ENCODE measurements at regions not wholly inside any gene's neighbourhood (a gene's known extent, or its start where the extent isn't known, plus 50 kb on each side); places are given as distances from the start of the nearest gene placed in this dataset.

DNA sequence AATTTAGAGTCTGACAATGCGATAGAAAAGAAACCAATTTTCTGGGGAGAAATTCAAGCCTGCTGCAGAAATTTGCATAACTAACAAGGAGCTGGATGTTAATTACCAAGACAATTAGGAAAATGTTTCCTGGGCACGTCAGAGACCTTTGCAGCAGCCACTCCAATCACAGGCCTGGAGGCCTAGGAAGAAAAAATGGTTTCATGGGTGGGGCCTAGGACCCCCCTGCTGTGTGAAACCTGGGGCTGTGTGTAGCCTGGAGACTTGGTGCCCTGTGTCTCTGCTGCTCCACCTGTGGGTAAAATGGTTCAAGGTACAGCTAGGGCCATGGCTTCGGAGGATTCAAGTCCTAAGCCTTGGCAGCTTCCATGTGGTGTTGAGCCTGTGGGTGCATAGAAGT is 837.9 kb downstream of the OTOL1 start:
- no peaks in the 10 kb centered on the region for H3K36me3 Mint-ChIP-seq
- H3K27ac ChIP-seq (ENCODE audit: low read length), result no peak overlapping the region
- peaks cover 6 to 25% (median 7%) of the 10 kb centered on the region in 3 donors for H3K9me3 Mint-ChIP-seq
- no peak overlapping the region for H3K27ac Mint-ChIP-seq
- H3K4me1 Mint-ChIP-seq, result no peaks in the 10 kb centered on the region
- POLR2A ChIA-PET, result no interaction called here
- no peaks in the 10 kb centered on the region for H3K9me3 ChIP-seq
- H3K27me3 ChIP-seq (replicated peaks in 1 of 2; ENCODE audit: control insufficient read depth in 2 of 2, extremely low read depth in 1 of 2, insufficient read depth in 2 of 2, low read length in 1 of 2), result no peaks in the 10 kb centered on the region
- 67% methylated on average over 1 of the region's 3 CpGs for WGBS (ENCODE audit: insufficient coverage)
- DNase-seq (no peak), ATAC-seq (replicated peaks in 1 of 4) (no peak)
- H3K36me3 ChIP-seq (ENCODE audit: control insufficient read depth in 2 of 2, extremely low read depth in 1 of 2, insufficient read depth in 1 of 2, low read length in 1 of 2), result no peaks in the 10 kb centered on the region
- no peak overlapping the region for H3K4me3 ChIP-seq (ENCODE audit: control insufficient read depth in 1 of 2, extremely low read depth in 1 of 2, low read length in 1 of 2)
- no peaks in the 10 kb centered on the region for H3K4me1 ChIP-seq (ENCODE audit: control insufficient read depth in 1 of 2, extremely low read depth in 1 of 2, insufficient read depth in 2 of 2, low read length in 2 of 2)
- no peak overlapping the region for H3K4me3 Mint-ChIP-seq
- H3K27me3 Mint-ChIP-seq, result no peaks in the 10 kb centered on the region
- CTCF ChIA-PET, result no interaction called here

DNA sequence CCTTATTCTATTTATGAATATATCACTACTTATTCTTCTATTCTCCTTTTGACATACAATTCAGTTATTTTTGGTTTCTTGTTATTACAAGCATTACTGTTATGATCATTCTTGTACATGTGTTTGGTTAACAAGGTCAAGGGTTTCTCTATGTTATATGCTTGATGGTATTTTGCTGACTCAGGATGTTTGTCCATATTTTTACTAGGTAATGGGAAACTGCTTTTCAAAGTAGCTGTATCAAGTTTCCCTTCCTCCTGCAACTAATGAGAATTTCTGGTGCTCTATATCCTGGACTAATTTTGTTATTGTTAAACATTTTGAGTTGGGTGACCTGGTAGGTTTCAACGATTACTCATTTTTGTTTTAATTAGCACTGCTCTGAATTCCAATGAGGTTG is 841.0 kb downstream of the OTOL1 start:
- Mint-ChIP-seq H3K4me1 (no peaks in the 10 kb centered on the region), H3K4me3 (no peak overlapping the region), H3K9me3 (peaks cover 5 to 18% (median 8%) of the 10 kb centered on the region in 3 donors), H3K27ac (no peak overlapping the region), H3K36me3 (no peaks in the 10 kb centered on the region), H3K27me3 (no peaks in the 10 kb centered on the region)
- no peaks in the 10 kb centered on the region for H3K4me1 ChIP-seq (ENCODE audit: control insufficient read depth in 1 of 2, extremely low read depth in 1 of 2, insufficient read depth in 2 of 2, low read length in 2 of 2)
- ChIA-PET POLR2A (no interaction called here), CTCF (no interaction called here)
- no peaks in the 10 kb centered on the region for H3K9me3 ChIP-seq
- H3K4me3 ChIP-seq (ENCODE audit: control insufficient read depth in 1 of 2, extremely low read depth in 1 of 2, low read length in 1 of 2), result no peak overlapping the region
- ATAC-seq (replicated peaks in 1 of 4) (no peak), DNase-seq (no peak)
- no peaks in the 10 kb centered on the region for H3K27me3 ChIP-seq (replicated peaks in 1 of 2; ENCODE audit: control insufficient read depth in 2 of 2, extremely low read depth in 1 of 2, insufficient read depth in 2 of 2, low read length in 1 of 2)
- no CpG with 5 or more reads among the region's 1 CpG for WGBS (ENCODE audit: insufficient coverage)
- H3K27ac ChIP-seq (ENCODE audit: low read length), result no peak overlapping the region
- H3K36me3 ChIP-seq (ENCODE audit: control insufficient read depth in 2 of 2, extremely low read depth in 1 of 2, insufficient read depth in 1 of 2, low read length in 1 of 2), result no peaks in the 10 kb centered on the region

DNA sequence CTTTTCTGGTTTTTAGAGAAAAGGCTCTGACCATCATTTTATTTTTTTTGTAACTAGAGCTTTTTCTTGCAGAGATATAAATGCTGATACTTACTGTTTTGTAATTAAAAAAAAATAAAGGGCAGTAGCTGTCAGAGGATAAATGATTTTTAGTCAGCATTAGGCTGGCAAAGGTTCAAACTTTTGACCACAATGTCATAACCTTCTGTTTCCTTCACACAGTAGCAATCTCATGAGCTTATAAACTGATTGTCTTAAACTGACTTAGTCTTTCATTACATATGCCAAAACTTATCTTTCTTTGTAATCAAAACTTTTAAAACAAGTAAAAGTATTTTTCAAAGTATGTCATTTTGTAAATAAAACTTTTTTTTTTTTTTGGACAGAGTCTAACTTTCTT is 841.9 kb downstream of the OTOL1 start:
- Histone ChIP-seq H3K4me3 (ENCODE audit: control insufficient read depth in 1 of 2, extremely low read depth in 1 of 2, low read length in 1 of 2) (no peak overlapping the region), H3K4me1 (ENCODE audit: control insufficient read depth in 1 of 2, extremely low read depth in 1 of 2, insufficient read depth in 2 of 2, low read length in 2 of 2) (no peaks in the 10 kb centered on the region), H3K27ac (ENCODE audit: low read length) (no peak overlapping the region), H3K9me3 (no peaks in the 10 kb centered on the region), H3K36me3 (ENCODE audit: control insufficient read depth in 2 of 2, extremely low read depth in 1 of 2, insufficient read depth in 1 of 2, low read length in 1 of 2) (no peaks in the 10 kb centered on the region), H3K27me3 (replicated peaks in 1 of 2; ENCODE audit: control insufficient read depth in 2 of 2, extremely low read depth in 1 of 2, insufficient read depth in 2 of 2, low read length in 1 of 2) (no peaks in the 10 kb centered on the region)
- no peaks in the 10 kb centered on the region for H3K27me3 Mint-ChIP-seq
- H3K9me3 Mint-ChIP-seq, result peaks cover 4 to 14% (median 5%) of the 10 kb centered on the region in 3 donors
- no peak for DNase-seq
- no peaks in the 10 kb centered on the region for H3K36me3 Mint-ChIP-seq
- no peak overlapping the region for H3K4me3 Mint-ChIP-seq
- POLR2A ChIA-PET, result no interaction called here
- no peak for ATAC-seq (replicated peaks in 1 of 4)
- no peak overlapping the region for H3K27ac Mint-ChIP-seq
- no peaks in the 10 kb centered on the region for H3K4me1 Mint-ChIP-seq
- CTCF ChIA-PET, result no interaction called here

DNA sequence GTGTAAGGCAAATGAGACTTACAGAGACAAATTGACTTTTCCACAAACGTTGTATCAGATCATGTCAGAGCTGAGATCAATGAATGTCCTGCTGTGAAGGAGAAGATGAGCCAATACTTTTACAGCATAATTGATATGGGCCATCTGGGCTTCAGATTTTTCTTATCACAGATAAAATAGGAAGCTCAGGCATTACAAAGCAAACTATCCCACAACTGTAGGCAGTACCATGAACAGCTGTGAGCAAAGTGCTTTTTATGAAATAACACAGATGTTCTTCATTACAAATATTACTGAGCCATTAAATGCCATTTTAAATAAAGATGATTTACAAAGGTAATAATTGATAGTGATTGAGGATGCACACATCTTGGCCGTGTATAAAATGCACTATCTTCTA is 852.3 kb downstream of the OTOL1 start:
- Mint-ChIP-seq H3K9me3 (peaks cover under 1 to 7% (median 5%) of the 10 kb centered on the region in 3 donors), H3K4me3 (no peak overlapping the region), H3K36me3 (no peaks in the 10 kb centered on the region), H3K27ac (no peak overlapping the region), H3K27me3 (no peaks in the 10 kb centered on the region), H3K4me1 (no peaks in the 10 kb centered on the region)
- Histone ChIP-seq H3K4me3 (ENCODE audit: control insufficient read depth in 1 of 2, extremely low read depth in 1 of 2, low read length in 1 of 2) (no peak overlapping the region), H3K36me3 (ENCODE audit: control insufficient read depth in 2 of 2, extremely low read depth in 1 of 2, insufficient read depth in 1 of 2, low read length in 1 of 2) (no peaks in the 10 kb centered on the region), H3K27me3 (replicated peaks in 1 of 2; ENCODE audit: control insufficient read depth in 2 of 2, extremely low read depth in 1 of 2, insufficient read depth in 2 of 2, low read length in 1 of 2) (no peaks in the 10 kb centered on the region), H3K9me3 (no peaks in the 10 kb centered on the region), H3K4me1 (ENCODE audit: control insufficient read depth in 1 of 2, extremely low read depth in 1 of 2, insufficient read depth in 2 of 2, low read length in 2 of 2) (no peaks in the 10 kb centered on the region), H3K27ac (ENCODE audit: low read length) (no peak overlapping the region)
- ATAC-seq (replicated peaks in 1 of 4) (no peak), DNase-seq (no peak)
- ChIA-PET POLR2A (no interaction called here), CTCF (no interaction called here)
- 80% methylated on average over 1 of the region's 2 CpGs for WGBS (ENCODE audit: insufficient coverage)

DNA sequence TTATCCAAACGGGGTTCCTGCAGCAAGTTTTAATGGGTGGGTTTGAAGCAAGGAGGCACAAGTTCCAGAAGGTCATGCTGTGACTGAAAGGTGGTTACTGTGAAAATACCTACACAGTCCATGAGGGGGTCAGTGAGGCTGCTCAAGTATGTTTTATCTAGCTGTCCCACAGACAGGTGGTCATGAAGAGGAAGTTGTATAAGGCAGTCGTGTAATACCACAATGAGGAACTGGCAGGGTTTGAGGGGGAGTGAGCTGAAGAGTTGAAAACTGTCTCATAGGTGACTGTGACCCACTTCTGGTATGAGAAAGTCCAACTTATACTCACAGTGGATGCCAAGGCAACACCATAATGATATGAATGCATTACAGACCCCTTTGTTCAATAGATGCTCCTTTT is 856.8 kb downstream of the OTOL1 start:
- DNase-seq (no peak), ATAC-seq (replicated peaks in 1 of 4) (no peak)
- Histone ChIP-seq H3K27ac (ENCODE audit: low read length) (no peak overlapping the region), H3K4me3 (ENCODE audit: control insufficient read depth in 1 of 2, extremely low read depth in 1 of 2, low read length in 1 of 2) (no peak overlapping the region), H3K36me3 (ENCODE audit: control insufficient read depth in 2 of 2, extremely low read depth in 1 of 2, insufficient read depth in 1 of 2, low read length in 1 of 2) (no peaks in the 10 kb centered on the region), H3K9me3 (no peaks in the 10 kb centered on the region), H3K4me1 (ENCODE audit: control insufficient read depth in 1 of 2, extremely low read depth in 1 of 2, insufficient read depth in 2 of 2, low read length in 2 of 2) (no peaks in the 10 kb centered on the region), H3K27me3 (replicated peaks in 1 of 2; ENCODE audit: control insufficient read depth in 2 of 2, extremely low read depth in 1 of 2, insufficient read depth in 2 of 2, low read length in 1 of 2) (no peaks in the 10 kb centered on the region)
- CTCF ChIA-PET, result no interaction called here
- H3K27ac Mint-ChIP-seq, result no peak overlapping the region
- POLR2A ChIA-PET, result no interaction called here
- H3K9me3 Mint-ChIP-seq, result peaks cover 0 to 5% (median 2%) of the 10 kb centered on the region in 3 donors
- whole genome bisulfite sequencing (ENCODE audit: insufficient coverage), result 6% methylated on average over 2 of the region's 2 CpGs
- no peaks in the 10 kb centered on the region for H3K27me3 Mint-ChIP-seq
- H3K4me3 Mint-ChIP-seq, result no peak overlapping the region
- H3K4me1 Mint-ChIP-seq, result no peaks in the 10 kb centered on the region
- H3K36me3 Mint-ChIP-seq, result no peaks in the 10 kb centered on the region

DNA sequence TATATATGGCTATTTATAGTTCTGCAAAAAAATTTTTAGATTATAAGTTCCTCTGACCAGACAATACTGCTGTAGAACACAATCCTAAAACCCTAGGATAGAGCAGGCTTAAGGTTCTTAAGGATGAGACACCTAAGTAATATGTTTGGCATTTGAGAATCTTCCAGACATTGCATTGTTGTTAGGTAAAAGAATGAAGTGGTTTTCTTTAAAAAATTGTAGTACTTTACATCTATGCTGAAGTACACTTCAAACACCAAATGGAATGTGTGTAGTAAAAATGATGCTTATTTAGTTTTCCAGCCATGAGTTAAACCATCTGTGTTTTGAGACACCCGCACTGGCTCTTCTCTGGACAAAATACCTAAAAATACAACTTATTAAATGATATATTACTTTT is 857.7 kb downstream of the OTOL1 start:
- Histone ChIP-seq H3K4me1 (ENCODE audit: control insufficient read depth in 1 of 2, extremely low read depth in 1 of 2, insufficient read depth in 2 of 2, low read length in 2 of 2) (no peaks in the 10 kb centered on the region), H3K36me3 (ENCODE audit: control insufficient read depth in 2 of 2, extremely low read depth in 1 of 2, insufficient read depth in 1 of 2, low read length in 1 of 2) (no peaks in the 10 kb centered on the region), H3K4me3 (ENCODE audit: control insufficient read depth in 1 of 2, extremely low read depth in 1 of 2, low read length in 1 of 2) (no peak overlapping the region), H3K27ac (ENCODE audit: low read length) (no peak overlapping the region), H3K27me3 (replicated peaks in 1 of 2; ENCODE audit: control insufficient read depth in 2 of 2, extremely low read depth in 1 of 2, insufficient read depth in 2 of 2, low read length in 1 of 2) (no peaks in the 10 kb centered on the region), H3K9me3 (no peaks in the 10 kb centered on the region)
- WGBS (ENCODE audit: insufficient coverage), result no CpG with 5 or more reads among the region's 1 CpG
- Mint-ChIP-seq H3K27ac (no peak overlapping the region), H3K9me3 (peaks cover 0 to 10% (median 5%) of the 10 kb centered on the region in 3 donors), H3K4me3 (no peak overlapping the region), H3K36me3 (no peaks in the 10 kb centered on the region), H3K27me3 (no peaks in the 10 kb centered on the region), H3K4me1 (no peaks in the 10 kb centered on the region)
- ATAC-seq (replicated peaks in 1 of 4) (no peak), DNase-seq (no peak)
- ChIA-PET CTCF (no interaction called here), POLR2A (no interaction called here)

DNA sequence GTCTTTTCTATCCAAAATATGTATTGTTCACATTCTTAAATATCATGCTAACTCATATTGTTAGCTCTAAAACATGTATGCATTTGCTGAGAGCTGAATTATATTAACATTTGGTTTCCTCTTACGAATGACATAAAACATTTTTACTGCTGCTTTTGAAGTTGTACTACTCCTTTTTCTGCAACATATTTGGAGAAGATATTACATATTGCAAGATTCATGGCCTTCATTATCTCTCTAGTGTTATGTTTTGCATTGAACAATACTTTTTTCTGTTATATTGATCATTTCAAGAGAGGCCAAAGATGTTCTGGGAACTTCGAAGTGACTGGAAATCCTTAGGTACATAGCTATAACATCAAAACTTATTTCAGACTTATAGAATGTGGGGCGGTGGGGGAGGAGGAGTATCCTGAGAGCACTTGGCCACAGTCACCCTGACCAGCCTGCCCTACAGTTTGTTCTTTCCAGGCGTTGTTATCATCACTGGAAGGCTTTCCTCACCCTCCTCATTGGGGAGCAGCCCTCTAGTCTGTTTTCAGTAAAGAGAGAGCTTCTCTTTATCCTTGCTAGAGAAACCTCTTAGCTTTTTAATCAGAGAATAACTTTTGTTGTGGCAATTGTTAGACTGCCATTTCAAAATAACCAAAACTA is 868.6 kb downstream of the OTOL1 start:
- Histone ChIP-seq H3K36me3 (ENCODE audit: control insufficient read depth in 2 of 2, extremely low read depth in 1 of 2, insufficient read depth in 1 of 2, low read length in 1 of 2) (no peaks in the 10 kb centered on the region), H3K27me3 (replicated peaks in 1 of 2; ENCODE audit: control insufficient read depth in 2 of 2, extremely low read depth in 1 of 2, insufficient read depth in 2 of 2, low read length in 1 of 2) (no peaks in the 10 kb centered on the region), H3K4me1 (ENCODE audit: control insufficient read depth in 1 of 2, extremely low read depth in 1 of 2, insufficient read depth in 2 of 2, low read length in 2 of 2) (no peaks in the 10 kb centered on the region), H3K9me3 (no peaks in the 10 kb centered on the region), H3K27ac (ENCODE audit: low read length) (no peak overlapping the region), H3K4me3 (ENCODE audit: control insufficient read depth in 1 of 2, extremely low read depth in 1 of 2, low read length in 1 of 2) (no peak overlapping the region)
- DNase-seq (no peak), ATAC-seq (replicated peaks in 1 of 4) (no peak)
- Mint-ChIP-seq H3K27me3 (no peaks in the 10 kb centered on the region), H3K4me3 (no peak overlapping the region), H3K27ac (no peak overlapping the region), H3K9me3 (peaks cover 3 to 14% (median 4%) of the 10 kb centered on the region in 3 donors), H3K36me3 (no peaks in the 10 kb centered on the region), H3K4me1 (no peaks in the 10 kb centered on the region)
- WGBS (ENCODE audit: insufficient coverage), result no CpG with 5 or more reads among the region's 4 CpGs
- ChIA-PET POLR2A (no interaction called here), CTCF (interaction anchor here in 1 of 2 donors (0.7 kb wide), 1 partner anchor 25 kb away, joined by 3 read pairs; no protein-coding TSS in a partner anchor)

All from T-cell (primary cell).